GM18505 (cell line): ENCODE measurements at regions not wholly inside any gene's neighbourhood (a gene's known extent, or its start where the extent isn't known, plus 50 kb on each side); places are given as distances from the start of the nearest gene placed in this dataset.

Source experiments
- ATAC-seq: cut with Tn5 transposase; IDR thresholded peaks from one replicate; pipeline ENCODE4 v1.9.1; 2021; ENCODE audit not compliant: unreplicated experiment
- POLR2A ChIP-seq: IDR thresholded peaks from 4 replicates; pipeline ENCODE4 v1.6.1; 2011; ENCODE audit warnings: borderline replicate concordance; ENCODE audit not compliant: insufficient read depth, insufficient read length; ENCODE audit errors: extremely low read depth

DNA sequence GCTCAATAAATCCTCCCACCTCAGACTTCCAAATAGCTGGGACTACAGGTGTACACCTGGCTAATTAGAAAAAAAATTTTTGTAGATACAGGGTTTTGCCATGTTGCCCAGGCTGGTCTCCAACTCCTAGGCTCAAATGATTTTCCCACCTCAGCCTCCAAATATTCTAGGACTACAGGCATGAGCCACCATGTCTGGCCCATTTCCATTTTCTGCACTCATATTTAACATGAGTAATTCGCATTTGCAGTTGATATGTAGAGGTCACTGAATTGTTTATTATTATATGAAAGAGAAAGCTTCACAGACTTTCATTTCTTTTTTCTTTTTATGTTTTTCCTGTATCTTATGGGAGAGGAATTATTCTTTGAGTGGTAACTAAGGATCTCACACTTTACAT lies 492.7 kb downstream of the CNTN3 start:
- no peak for ATAC-seq
- TF ChIP-seq POLR2A: no peak

DNA sequence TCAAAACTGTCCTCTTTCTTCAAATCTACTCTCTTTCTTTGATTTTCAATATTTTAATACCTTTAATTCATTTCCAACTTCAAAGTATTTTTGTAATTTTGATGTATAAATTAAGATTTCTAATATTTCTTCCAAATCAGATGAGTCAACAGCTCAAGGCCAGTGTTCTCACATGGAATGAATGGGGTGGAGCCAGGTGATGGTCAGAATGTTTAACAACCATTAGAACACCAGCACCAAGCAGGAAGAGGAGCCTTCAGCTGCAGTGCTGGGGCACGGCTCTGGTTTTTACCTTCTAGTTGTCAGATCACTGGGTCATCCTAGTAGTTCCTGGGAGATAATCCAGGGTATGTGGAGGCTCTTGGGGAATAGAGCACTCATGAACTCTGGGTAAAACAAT lies 494.5 kb upstream of the PDZRN3 start:
- no peak for TF ChIP-seq POLR2A
- ATAC-seq: no peak

DNA sequence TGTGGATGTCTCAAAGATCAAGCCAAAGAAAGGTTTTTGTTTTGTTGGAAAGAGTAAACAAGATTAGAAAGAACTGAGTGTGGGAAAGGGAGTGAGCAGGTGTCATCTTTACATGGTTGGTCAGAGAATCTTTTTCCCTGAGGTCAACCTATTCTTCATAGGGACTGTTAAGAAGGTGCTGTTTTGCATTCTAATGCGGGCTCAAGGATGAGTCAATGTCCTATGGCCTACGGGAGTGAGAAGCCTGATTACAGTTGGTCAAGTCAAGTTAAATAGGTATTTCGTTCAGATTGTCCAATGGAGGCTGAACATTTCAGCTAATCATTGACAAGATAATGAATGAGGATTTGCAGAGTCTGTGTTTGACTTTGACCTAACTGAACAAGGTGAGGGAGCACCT lies 491.2 kb upstream of the PDZRN3 start:
- TF ChIP-seq POLR2A: no peak
- ATAC-seq: no peak

DNA sequence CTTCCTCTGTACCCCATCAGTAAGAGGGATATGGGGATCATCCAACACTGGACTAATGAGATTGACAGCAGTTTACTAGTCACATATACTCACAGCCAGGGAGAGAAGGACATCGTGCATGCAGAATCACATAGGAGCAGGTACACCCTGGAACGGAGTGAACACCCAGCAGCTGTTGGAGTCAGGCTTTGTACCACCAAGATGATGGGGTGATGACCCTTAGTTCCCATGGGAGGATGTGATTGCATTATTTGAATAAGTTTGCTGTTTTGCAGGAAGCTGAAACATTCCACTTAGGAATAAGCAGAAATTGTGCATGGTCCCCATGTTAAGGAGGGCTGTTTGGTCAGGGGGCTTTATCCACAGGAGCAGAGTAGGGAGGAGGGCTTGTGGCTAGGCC lies 482.7 kb upstream of the PDZRN3 start:
- TF ChIP-seq POLR2A: no peak

DNA sequence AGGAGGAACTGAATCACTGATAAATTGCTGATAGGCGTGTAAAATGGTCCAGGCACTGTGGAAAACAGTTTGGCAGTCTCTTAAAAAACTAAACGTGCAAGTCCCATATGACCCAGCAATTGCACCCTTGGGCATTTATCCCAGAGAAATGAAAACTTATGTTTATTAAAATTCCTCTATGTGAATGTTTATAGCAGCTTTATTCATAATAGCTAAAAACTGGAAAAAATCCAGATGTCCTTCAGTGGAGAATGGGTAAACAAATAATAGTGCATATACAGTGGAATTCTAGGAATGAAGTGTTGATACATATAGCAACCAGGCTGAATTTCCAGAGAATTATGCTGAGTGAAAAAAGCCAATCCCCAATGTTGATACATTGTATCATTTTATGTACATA lies 482.2 kb upstream of the PDZRN3 start:
- no peak for ATAC-seq
- no peak for TF ChIP-seq POLR2A

More for the DNA sequence above, 482.7 kb upstream of the PDZRN3 start:
- ATAC-seq: no peak

DNA sequence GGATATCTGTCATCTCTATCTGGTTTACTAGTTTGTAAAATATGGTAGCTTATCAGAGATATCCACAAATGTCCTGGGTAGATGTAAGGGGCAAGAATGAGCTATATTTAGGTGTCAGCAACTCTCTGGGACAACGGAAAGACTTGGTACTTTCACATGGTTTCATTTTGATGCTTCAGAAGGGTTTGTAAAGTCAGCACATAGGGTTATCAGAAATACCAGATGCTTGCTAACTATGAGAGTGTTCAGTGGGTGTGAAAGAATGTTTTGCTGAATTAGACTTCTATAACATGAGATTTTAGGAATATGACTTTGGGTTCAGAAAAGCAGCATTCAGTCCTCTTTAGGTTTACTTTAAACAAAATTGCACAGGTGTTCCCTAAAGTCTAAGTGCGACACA lies 466.5 kb upstream of the PDZRN3 start:
- no peak for ATAC-seq
- no peak for TF ChIP-seq POLR2A

DNA sequence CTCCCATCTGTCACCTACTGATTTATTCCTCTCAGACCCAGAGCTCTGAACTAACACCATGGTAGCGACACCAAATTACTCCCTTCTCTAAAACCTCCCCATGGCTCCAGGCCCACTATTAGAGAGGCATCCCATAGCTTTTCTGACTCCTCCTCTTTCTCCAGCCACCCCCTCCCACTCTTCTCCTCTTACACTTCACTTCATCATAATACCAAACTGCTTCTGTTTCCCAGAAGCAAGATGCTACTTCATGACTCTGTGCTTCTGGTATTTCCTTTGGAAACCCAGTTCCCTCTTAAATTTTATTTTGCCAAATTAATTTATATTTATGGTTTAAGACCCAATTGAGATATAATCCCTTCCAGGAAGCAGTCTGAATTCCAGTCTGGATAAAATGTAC lies 465.1 kb upstream of the PDZRN3 start:
- no peak for ATAC-seq
- TF ChIP-seq POLR2A: no peak

DNA sequence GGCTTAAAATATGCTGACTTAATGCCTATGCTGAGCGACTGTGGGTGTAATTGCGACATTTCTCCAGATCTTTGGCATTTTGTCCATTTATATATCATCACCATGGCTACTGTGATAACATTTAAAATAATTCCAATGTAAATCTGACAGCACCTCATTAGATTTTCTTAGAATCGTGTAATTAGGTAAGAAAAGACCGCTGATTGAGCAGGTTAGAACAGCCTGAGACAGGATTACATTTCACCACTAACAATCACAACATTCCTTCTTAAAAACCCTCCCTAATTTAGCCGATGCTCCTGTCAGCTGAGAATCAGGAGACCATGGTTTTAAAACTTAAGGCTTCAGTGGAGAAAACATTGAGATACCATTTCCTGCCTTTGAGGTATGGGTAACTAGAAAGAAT lies 455.3 kb upstream of the PDZRN3 start:
- no peak for ATAC-seq
- no peak for TF ChIP-seq POLR2A

DNA sequence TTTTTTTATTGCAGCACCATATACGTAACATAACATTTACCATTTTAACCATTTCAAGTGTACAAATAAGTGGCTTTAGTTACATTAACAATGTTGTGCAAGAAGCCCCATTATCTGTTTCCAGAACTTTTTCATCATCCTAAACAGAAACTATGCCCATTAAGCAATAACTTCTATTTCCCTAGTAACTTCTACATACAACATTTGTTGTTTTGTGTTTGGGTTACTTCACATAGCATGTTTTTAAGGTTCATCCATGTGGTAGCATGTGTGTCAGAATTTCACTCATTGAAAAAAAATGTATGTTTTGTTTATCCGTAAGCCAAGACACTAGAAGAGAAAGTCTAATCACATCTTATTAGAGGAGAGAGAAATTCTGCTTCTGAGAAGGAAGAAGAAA lies 450.5 kb upstream of the PDZRN3 start:
- ATAC-seq: no peak
- TF ChIP-seq POLR2A: no peak

DNA sequence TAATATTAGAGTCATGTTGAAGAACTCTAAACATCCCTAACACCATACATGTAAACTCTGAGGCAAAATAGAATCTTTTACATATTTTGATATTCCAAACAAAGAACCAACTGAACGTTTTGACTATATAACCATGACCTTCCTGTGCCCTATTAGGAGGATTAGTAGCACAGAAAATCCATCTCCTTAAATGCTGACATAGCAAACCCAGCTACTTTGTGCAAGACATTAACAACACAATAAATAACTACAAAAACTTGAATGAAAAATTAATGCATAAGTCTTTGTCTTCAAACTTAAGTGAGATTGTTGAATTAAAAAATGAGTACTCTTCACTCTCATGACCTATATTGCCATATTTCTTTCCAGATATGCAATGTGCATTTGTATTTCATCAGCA lies 450.0 kb upstream of the PDZRN3 start:
- ATAC-seq: no peak
- TF ChIP-seq POLR2A: no peak

DNA sequence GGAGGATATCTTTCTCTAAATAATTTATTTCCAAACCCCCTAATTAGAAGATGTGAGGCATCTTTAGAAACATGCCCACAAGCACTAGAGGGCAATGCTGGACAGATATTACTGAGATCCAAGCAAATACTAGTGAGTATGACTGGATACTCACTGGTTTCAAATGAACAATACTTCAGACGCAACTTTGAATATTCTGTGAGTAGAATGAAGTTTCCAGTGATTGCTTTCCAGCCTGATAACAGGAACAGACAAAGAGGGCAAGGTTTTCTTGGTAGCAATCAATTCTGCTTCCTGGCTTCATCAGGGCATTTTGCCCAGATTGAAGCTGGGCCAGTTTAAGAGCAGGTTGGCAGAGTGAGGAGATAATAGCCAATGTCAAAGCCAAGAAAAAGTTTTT lies 442.6 kb upstream of the PDZRN3 start:
- TF ChIP-seq POLR2A: no peak

DNA sequence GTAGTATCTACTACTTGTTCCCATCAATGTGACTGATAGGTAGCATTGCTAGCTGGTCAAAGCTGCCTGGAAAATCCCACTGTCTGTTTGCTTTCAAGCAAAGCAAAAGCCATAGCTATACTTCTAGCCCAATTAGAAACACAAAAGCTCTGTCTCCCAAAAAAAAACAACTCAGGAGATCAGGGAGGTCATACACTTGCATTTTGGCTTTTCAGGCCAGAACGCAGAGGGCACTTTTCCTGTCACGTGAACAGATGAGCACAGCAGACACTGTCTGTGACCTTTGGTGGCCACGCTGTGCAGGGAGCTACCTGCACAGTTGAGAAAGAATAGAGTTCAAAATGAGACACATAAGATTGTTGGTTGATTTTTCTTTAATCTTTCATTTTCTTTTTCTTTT lies 441.7 kb upstream of the PDZRN3 start:
- ATAC-seq: no peak
- TF ChIP-seq POLR2A: no peak

More for the DNA sequence above, 442.6 kb upstream of the PDZRN3 start:
- ATAC-seq: no peak

DNA sequence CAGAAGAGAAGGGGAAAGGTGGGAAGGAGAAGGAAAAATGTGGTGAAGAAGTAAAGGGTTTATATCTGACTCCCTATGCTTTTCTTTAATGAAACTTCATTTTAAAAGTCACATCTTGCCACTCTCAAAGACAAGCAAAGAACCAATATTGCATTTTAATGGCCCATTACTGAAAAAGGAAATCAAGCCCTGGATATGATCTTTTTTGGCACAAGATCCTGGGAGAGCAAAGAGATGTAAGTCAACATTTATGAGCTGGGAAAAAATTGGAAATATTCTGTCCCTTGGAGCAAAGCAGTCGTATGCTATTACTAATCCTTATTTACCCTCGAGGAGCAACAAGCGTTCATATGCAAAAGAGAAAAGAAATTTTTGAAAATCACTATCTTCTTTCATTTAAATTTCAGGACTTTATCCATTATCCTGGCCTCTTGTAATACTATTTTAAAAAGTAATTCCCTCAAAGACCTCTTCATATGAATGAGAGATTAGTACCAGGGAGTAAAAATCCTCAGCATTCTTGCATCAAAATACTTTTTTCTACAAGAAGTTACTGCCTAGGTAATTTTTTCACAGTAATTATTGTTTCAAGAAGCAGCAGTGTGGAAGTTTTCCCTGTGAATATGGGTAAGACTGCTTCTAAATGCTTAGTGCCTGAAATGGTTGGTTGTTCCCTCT lies 435.3 kb upstream of the PDZRN3 start:
- TF ChIP-seq POLR2A: no peak
- no peak for ATAC-seq

DNA sequence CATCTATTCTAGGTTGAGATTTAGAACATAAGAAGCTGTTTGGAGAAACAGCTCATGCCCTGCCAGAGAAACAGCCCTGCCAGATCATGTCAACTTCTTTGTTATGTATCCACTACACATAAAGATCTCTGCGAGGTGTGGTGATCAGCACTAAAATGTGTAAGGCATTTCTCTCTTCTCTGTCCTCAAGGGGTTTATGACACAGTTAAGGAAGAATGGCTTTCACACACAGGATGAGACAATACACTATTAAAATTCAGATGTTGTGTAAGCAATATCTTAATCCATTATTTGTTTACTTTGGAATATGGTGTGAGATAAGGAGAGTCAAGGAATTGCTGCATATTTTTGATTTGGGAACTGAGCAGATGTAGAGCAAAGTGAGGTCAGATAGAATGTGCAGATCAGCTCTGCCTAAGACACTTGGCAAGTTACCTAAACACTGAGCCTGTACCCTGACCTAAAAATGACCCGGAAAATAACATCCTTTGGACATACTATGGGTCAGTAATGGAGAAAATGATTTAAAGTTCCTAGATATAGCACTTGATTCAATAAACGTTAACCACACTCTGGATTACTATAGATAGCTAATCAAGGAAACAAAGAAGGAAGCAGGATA lies 434.7 kb upstream of the PDZRN3 start:
- TF ChIP-seq POLR2A: no peak

More for the DNA sequence above, 434.7 kb upstream of the PDZRN3 start:
- ATAC-seq: no peak
